Ramos (cell line): ENCODE measurements at regions not wholly inside any gene's neighbourhood (a gene's known extent, or its start where the extent isn't known, plus 50 kb on each side); places are given as distances from the start of the nearest gene placed in this dataset.

Experiments used
- in situ Hi-C: fragments of 300-500 bp; cut with MboI; formaldehyde crosslinking; loops from one replicate; pipeline ENCODE4 v1.14.3; 2022; ENCODE audit warnings: low sequenced_read_pairs; ENCODE audit not compliant: unreplicated experiment

DNA sequence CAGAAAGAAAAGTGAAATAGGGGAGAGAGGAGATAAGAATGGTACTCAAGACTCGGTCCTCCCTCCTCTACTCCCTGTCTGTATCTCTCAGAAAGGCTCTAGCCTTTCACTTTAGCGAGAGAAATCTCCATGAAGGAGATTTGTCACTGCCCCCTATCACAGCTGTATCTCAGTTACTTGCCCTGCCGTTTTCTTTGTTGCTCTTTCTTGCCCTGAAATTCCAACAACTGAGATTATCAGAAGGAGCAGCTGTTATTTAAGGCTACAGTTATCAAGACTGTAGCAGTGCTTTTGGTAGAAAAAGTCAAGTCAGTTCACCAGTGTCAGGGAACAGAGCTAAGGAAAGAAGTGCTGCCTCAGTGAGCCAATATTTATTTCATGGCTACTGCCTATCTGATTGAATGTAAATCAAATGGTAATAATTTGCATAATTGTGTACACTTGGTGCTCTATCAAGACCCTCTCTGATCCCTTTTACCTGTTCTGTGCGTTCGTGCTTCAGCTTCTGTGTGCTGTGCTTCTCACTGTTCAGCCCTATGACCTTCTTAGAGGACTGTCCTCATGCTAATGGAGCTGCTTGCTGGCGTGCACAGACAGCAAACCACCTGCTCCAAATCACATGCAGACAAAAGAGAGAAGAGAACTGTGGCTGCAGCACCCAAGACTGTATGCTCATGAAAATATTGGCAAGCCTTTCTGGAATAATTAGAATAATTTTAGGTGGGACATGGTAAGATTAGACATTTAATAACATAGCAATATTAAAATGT, 180.2 kb upstream of the FAM3C start:
- in situ Hi-C loops: no loop called here

DNA sequence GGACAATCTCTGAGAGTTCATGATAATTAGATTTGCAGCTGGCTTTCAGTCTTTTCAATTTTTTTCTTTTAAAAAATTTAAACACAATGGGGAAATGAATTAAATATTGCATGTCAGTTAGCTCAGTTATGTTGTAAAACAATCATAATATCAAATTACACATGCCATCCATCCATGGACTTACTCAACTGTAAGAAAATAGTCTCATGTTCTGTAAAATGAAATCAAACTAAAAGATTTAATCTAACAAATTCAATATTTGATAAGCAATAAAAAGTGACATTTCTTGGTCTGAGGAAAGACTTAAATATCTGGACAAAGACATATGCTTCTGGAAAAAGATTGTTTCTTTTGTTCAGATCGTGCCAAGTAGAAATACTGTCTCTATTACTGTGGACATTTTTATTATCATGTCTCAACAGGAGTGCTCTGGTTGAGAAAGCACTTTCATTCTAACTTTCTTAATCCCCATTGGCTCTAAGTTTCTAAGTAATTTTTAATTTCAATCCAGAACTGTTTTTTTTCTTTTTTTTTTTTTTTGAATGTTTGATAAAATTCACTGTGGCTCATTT, 179.2 kb upstream of the FAM3C start:
- in situ Hi-C loops: no loop called here

DNA sequence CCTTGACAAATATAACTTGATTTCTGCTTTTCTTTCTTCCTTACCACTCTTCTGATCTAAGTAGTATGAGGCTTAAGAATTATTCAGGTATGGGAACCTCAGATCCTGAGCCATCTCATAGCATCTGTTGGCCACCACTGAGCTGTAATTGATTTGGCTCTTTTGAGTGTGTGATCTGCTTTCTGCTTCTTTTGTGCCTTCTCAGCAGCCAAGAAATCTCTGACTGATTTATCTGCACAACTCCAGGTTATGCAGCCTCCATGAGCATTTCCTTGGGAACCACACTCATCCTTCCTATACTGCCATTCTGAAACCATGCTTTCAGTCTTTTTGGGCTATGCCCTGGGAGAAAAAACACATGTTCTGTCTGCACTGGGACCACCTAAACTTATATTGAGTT, 178.0 kb upstream of the FAM3C start:
- in situ Hi-C loops: no loop called here

DNA sequence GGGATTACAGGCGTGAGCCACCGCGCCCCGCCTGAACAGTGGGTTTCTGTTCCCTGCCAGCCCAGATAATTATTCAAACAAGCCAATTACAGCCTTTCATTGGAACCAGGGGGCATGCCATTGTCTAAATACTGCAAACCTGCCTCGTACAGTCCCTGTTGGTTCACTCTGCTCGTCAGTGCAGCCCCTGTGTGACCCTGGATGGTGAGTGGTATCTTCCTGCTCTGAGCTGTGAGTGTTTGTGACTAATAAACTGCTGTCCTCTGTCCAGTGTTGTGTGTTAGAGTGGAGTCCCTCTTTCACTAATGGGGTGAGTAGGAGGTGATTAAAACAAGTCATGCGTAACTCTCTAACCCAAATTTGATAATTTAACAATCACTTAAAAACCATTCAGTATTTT, 176.5 kb upstream of the FAM3C start:
- in situ Hi-C loops: no loop called here

DNA sequence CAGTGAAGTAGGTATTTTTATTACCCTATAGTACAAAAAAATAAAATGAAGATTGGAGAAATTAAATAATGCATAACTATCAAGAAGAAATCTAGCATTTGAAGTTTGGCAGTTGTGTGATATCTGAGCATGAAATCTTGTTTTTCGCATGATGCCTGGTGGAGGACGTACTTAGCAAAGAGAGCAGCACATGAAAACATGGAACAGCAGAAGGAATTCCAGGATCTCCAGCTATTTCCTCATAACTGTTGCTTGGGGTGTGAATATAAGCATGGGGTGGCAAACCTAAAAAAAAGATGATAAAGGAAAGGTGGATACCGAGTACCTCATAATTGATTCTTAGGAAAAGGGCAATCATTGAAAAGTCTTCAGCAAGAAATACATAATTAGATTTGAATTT, 174.3 kb upstream of the FAM3C start:
- in situ Hi-C loops: no loop called here

DNA sequence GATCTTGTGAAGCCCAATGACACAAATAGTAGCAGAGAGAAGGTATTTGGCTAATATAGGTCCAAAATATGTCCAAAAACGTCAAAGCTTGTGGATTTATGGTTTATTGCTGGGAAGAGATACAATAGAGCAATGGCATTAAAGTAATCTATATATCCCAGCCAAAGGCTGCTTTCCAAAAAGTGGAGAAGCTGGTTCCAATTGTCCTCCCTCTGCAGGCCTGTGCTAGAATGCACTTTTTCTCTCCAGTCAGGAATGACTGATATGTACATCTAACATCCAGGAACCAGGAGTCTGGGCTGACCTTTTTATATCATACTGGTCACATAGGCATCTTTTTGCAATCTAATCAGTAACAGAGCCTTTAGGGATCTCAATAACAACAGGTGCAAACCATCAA, 167.1 kb upstream of the FAM3C start:
- in situ Hi-C loops: no loop called here

DNA sequence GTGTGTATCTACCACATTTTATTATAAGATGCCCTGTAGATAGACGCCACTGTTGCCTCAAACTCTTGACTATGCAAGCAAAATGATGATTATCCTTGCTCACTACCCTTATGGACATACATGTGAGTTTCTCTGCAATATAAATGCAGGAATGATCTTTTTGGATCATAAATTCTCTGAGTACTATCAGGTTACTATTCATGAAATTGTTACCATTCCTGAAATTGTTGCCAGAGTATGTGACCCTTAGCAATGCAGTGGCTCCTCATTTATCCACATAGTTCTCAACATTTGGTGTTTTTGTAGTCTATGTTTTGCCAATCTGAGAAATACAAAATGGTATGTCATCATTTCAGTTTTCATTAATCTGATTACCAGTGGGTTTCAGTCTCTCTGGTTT, 166.2 kb upstream of the FAM3C start:
- in situ Hi-C loops: no loop called here

DNA sequence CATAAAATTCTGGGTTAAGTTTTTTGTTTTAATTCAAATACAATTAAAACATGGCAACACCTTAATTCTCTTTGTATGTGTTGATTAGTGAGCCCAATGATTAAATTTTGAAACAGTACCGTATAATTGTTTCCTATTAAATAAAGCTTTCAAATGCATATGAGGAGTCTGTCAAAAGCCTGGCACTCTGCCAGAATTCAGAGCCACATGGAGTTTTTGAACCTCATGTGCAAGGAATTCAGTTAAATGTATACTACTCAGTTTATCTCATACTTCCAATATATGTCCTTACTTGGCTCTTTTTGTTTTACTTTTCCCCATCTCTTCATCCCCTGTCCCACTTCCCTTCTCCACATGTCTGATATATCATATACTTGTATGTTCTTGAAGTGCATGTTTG, 165.6 kb upstream of the FAM3C start:
- in situ Hi-C loops: no loop called here

DNA sequence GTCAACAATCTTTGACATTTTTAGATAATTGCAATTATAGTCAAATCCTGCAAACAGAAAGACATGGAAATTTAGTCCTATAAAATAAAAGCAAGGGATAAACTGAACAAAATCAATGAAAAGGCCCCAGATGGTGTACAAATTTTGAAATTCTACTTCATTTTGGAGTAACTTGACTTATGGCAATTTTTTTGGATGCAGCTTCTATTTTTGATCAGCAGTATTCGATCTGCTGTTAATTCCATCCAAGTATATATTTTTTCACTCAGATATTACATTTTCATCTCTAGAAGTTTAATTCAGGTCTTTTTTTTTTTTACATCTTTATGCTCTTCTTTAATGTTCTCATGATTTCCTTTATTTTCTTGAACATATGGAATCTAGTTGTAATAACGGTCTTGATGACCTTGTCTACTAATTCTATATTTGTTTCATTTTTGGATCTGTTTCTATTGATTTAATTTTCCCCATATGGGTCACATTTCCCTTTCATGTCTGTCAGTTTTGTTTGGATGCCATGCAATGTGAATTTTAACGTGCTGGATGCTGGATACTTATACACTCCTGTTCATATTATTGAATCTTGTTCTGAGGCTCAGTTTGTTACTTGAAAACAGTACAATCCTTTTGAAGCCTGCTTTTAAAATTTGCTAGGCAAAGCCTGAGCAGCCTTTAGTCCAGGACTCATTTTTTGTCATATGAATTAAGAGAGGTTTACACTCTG, 164.3 kb upstream of the FAM3C start:
- in situ Hi-C loops: no loop called here

DNA sequence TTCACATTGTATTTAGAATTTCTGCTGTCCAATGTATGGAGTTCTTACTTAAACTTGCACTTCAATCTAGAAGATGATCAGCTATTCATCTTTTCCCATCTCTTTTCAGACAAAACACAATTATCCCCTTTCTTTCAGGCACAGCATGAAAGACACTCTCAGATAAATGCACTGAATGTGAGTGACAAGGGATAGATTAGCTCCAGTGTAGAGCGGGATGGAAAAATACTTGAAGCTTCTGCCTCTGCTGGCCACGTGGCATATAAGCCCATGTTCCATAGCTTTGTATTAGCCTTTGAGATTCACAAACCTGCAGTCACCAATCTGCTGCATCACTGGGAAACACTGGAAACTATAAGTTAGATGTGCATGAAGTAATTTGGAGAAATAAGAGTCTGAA, 162.2 kb upstream of the FAM3C start:
- in situ Hi-C loops: no loop called here

DNA sequence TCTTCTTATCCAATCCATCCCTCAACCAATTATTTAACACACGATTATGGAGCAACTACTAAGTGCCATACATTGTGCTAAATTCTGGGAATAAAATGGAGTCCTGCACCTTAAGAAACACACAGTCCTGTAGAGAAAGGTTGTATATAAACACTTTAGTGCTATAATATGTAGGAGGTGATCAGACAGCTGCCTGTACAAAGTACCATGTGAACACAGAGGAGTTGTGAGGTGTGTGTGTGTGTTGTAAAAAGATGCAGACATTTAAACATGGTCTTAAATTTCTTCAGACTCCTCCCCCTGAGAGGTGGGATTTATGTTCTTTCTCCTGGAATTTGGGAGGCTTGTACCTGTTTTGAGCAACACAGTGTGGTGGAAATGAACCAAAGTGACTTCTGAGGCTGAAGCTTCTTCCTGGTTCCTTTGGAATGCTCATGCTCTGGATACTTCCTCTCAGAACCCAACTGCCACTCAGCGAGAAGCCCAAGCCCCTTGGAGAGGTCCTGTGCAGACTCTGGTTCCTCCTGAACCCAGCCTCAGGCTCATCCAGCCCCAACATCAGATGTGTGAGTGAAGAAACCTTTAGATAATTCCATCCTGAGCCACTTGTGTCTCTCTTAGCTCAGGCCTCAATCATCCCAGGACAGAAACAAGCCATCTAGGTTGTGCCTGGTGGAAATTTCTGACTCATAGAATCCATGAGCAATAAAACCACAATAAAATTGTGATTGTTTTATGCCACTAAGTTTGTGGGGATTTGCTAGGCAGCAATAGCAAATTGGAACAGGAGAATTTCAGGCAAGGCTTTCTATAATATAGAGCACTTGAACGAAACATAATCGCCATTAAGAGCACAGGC, 161.2 kb upstream of the FAM3C start:
- in situ Hi-C loops: no loop called here

DNA sequence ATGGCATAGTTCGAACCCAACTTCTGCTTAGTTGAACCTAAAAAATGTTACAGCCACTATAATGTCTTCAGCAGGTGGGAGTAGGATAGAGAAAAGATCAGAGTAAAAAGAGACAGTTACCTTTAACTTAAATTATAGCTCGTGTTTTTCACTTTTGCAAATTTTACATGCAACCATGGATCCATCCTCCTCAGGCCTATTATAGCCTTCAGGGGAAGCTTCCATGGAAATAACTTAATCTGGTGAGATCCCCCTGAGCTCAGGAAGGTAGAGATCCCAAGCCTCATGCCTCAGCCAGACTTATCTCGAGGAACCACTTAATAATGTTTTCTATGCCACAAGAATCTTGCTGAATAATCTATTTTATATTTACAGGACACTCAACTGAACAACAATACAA, 159.4 kb upstream of the FAM3C start:
- in situ Hi-C loops: no loop called here

DNA sequence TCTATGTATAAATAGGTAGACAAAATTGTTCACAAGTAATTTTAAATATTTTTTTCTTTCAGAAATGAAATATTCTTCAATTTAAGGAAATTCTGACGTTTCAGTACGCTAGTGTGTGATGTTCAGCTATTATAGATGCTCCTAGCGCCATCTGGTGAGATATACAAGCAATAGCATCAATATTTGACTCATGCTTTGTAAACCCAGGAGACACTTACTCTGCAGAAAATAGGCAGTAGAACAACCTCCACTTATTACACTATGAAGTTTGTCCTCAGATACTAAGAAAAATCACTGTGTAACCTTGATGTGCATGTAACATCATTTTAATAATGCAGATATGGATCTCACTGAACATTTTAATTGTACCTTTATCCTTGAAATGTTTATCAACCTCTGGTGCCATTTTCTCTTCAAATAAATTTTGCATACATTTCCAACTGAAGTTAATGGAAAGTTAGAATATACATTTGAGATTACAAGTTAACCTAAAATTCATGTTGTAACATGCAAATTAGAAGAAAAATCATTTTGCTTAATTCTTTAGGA, 151.5 kb upstream of the FAM3C start:
- in situ Hi-C loops: loop anchor here (25.0 kb wide), 1 partner anchor 410 kb away; no protein-coding TSS in a partner anchor

DNA sequence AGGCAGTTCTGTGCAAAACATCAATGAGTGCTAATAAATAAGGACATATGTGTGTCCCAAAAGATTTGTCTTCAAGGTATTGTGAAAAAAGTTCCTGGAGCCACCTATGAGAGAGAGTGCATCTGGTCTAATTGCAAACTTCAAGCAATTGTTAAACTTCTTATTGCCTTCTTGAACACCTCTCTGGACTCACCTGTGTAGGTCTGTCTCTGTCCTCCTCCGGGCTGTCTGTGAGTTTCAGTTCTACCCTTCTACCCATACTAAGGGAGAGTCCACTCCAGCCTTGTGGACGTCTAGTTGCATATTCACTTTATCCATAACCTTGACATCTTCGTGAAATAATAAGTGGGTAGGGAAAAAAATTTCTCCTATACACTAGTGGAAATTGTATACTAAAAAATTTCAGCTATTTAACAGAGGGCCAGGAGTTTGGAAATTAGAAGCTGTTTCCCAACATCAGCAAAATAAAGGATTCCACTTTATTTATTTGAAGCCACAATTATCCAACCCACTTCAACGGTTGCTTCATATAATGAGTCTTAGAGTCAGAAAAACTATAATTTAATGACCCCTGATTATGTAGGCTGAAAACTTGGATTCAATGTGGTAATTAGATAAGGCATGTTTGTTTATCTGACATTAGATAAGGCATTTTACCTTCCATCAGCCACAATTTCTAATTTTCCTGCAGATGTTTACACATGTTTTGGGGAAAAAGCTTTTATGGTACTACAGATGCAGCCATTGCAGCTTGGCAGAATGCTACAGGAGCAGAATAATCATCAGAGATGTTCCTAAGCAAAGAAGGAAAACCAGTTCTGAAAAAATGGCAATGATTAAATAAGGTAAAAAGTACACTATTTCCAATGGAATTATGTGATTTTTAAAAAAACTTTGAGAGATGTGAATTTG, 150.8 kb upstream of the FAM3C start:
- in situ Hi-C loops: loop anchor here (25.0 kb wide), 1 partner anchor 410 kb away; no protein-coding TSS in a partner anchor

DNA sequence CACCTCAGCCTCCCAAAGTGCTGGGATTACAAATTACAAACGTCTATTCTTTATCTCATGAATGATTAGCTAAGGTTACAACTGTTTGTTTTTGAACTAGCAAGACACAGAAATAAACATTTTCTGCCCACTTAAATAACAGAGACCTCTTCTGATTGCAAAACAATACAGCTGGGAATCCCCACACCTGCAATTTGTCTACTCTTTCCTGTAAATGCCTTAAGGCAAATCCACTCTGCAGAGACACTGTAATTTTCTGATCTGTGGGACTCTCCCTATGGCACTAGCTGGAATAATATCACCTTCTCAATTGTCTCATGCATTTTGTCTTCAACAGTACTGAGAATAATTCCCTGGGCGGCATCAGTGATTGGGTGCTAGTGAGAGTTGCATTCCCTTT, 149.3 kb upstream of the FAM3C start:
- in situ Hi-C loops: loop anchor here (25.0 kb wide), 1 partner anchor 408 kb away; no protein-coding TSS in a partner anchor

DNA sequence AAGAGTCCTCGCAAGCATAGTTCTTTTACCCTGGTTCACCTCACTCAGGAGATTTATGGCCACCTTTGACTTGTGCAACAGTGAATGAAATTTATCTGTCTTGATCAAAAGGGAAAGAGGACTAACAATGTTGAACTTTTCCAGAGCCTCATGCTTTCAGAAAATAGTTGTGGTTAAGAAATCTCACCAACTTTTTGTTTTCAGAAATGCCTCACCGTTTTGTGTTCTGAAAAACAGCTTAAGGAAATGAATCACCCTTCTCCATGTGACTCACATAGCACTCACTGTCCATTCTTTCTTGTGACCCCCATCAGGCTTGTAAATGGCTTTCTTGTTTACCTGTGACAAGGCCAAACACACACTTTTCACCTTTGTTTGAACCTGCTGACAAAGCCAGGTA, 148.6 kb upstream of the FAM3C start:
- in situ Hi-C loops: loop anchor here (25.0 kb wide), 1 partner anchor 407 kb away; no protein-coding TSS in a partner anchor

DNA sequence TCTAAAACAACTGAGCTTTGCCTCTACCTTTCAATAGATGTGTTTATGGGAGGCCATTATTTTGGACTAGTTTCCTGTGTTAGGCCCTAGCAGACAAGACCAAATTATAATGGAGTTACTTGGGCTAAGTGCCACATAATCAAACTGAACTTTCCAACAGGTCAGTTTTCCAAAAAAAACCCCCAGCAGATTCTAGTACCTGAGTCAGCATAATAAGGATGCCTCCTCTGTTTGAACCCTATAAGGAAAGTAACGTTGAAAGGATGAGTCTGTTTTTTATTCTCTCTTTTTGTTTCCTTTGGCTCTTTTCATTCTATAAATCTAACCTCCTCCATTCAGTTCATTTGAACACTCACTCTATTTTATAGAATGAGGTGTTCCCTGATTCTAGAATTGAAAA, 148.1 kb upstream of the FAM3C start:
- in situ Hi-C loops: loop anchor here (25.0 kb wide), 1 partner anchor 407 kb away; no protein-coding TSS in a partner anchor

DNA sequence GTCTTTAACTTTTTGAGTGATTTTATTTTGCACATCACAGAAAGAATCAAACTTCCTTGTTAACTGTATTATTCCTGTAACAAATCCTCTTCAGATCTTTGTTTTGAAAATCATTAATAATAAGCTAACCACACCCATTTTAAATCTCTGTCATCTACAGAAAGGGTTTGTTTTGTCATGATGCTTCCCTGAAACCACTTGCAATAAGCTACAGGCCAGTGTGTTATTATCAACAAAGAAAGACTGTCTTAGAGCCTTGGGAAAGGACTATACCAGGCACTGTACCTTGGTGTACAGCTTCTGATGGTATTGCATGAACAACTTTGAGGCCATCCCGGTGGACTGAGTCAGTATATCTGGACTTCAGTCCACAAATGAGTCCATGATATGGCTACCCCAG, 145.3 kb upstream of the FAM3C start:
- in situ Hi-C loops: loop anchor here (25.0 kb wide), 1 partner anchor 404 kb away; no protein-coding TSS in a partner anchor

DNA sequence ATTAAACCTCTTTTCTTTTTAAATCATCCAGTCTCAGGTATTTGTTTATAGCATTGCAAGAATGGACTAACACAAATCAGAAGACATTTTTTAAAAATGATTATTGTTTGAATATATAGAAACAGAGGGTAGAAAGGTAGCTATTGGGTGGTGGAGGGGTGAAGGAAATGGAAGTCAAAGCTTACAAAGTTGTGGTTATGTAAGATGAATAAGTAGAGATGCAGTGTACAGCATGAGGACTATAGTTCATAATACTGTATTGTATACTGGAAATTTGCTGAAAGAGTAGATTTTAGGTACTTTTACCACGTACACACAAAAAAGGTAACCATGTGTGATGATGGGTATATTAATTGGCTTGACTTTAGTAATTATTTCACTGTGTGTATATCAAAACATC, 144.0 kb upstream of the FAM3C start:
- in situ Hi-C loops: loop anchor here (25.0 kb wide), 1 partner anchor 403 kb away; no protein-coding TSS in a partner anchor
